Ascending aorta (tissue), 2 donors: ENCODE measurements at regions not wholly inside any gene's neighbourhood (a gene's known extent, or its start where the extent isn't known, plus 50 kb on each side); places are given as distances from the start of the nearest gene placed in this dataset.
"Not testable (repeated sequence)": the region's sequence is repeated elsewhere in the genome, so short reads cannot be mapped to it uniquely, and the experiment has no call there.

Experiments used
- DNase-seq, 2 donors: peaks; one replicate each; pipeline ENCODE4 v3.0.0-alpha.2; 2019; ENCODE audit warnings: low spot score in 2 of 2
- H3K27ac ChIP-seq, 2 donors: fragments of 200-600 bp; sonication (generic); one replicate each; pipeline ENCODE4 v1.5.1; 2016 to 2017; ENCODE audit warnings: mild to moderate bottlenecking in 1 of 2
- H3K27me3 ChIP-seq: fragments of 200-600 bp; sonication (generic); one replicate; pipeline ENCODE4 v1.5.1; 2017
- H3K36me3 ChIP-seq, 2 donors: fragments of 200-600 bp; sonication (generic); one replicate each; pipeline ENCODE4 v1.5.1; 2016
- H3K4me1 ChIP-seq, 2 donors: fragments of 200-600 bp; sonication (generic); one replicate each; pipeline ENCODE4 v1.5.1; 2016 to 2017; ENCODE audit warnings: mild to moderate bottlenecking in 1 of 2
- H3K4me3 ChIP-seq, 2 donors: fragments of 200-600 bp; sonication (generic); one replicate each; pipeline ENCODE4 v1.5.1; 2016 to 2017; ENCODE audit warnings: mild to moderate bottlenecking in 1 of 2
- H3K9me3 ChIP-seq, 2 donors: fragments of 200-600 bp; sonication (generic); one replicate each; pipeline ENCODE4 v1.5.1; 2016
- intact Hi-C: fragments of 100-400 bp; cut with DNase I; formaldehyde crosslinking; loops from one replicate; pipeline ENCODE4 v1.15.1; 2023
- TF ChIP-seq, protein P1 (sequence below), 3 experiments: fragments of 200-600 bp in 2 of 3; fragments of 450-650 bp in 1 of 3; sonication (generic) in 2 of 3; IDR thresholded peaks; one replicate each; pipeline ENCODE4 v1.5.1; 2016 to 2019; ENCODE audit warnings: antibody characterized with exemption in 3 of 3, mild to moderate bottlenecking in 1 of 3, moderate library complexity in 1 of 3

GRCh38 chr1:191495040-191495439 lies 663.2 kb upstream of the RGS18 start:
- intact Hi-C loops = no loop called here
- Histone ChIP-seq H3K4me3 (no peak overlapping the region), H3K27me3 (no peaks in the 10 kb centered on the region), H3K27ac (no peak overlapping the region), H3K36me3 (no peaks in the 10 kb centered on the region), H3K9me3 (no peaks in the 10 kb centered on the region), H3K4me1 (no peaks in the 10 kb centered on the region)
- DNase-seq = no peak
- TF ChIP-seq, protein P1, sequence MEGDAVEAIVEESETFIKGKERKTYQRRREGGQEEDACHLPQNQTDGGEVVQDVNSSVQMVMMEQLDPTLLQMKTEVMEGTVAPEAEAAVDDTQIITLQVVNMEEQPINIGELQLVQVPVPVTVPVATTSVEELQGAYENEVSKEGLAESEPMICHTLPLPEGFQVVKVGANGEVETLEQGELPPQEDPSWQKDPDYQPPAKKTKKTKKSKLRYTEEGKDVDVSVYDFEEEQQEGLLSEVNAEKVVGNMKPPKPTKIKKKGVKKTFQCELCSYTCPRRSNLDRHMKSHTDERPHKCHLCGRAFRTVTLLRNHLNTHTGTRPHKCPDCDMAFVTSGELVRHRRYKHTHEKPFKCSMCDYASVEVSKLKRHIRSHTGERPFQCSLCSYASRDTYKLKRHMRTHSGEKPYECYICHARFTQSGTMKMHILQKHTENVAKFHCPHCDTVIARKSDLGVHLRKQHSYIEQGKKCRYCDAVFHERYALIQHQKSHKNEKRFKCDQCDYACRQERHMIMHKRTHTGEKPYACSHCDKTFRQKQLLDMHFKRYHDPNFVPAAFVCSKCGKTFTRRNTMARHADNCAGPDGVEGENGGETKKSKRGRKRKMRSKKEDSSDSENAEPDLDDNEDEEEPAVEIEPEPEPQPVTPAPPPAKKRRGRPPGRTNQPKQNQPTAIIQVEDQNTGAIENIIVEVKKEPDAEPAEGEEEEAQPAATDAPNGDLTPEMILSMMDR (IDR thresholded peaks at IDR 0.05) = no peak

- no peak overlapping the region for H3K4me3 ChIP-seq
- DNase-seq = no peak
- H3K36me3 ChIP-seq = no peaks in the 10 kb centered on the region
- intact Hi-C loops = no loop called here
- no peaks in the 10 kb centered on the region for H3K4me1 ChIP-seq
- TF ChIP-seq, protein P1 (IDR thresholded peaks at IDR 0.05) = no peak
- H3K9me3 ChIP-seq = no peaks in the 10 kb centered on the region
- H3K27ac ChIP-seq = no peak overlapping the region
- H3K27me3 ChIP-seq = no peaks in the 10 kb centered on the region
Observed at GRCh38 chr1:191498318-191498717, 659.9 kb upstream of the RGS18 start.

DNA sequence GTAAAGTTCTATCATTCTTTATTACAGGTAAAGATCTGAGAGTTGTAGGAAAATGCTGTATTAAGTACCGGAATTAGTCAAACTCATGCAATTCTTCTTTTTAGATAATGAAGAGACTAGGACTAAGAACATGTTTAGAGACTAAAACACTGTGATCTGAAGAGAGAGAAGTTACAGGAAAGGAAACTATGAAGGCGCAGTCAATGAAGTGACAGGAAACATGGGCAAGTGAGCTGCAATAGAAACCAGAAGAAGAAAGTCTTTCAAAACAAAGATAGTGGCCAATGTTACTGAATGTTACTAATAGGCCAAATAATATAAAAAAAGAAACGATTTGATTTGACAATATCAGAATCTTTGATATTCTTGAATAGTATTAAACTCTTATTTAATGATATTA lies 659.4 kb upstream of the RGS18 start:
- H3K9me3 ChIP-seq = no peaks in the 10 kb centered on the region
- no peaks in the 10 kb centered on the region for H3K27me3 ChIP-seq
- H3K4me3 ChIP-seq = no peak overlapping the region
- TF ChIP-seq, protein P1 (IDR thresholded peaks at IDR 0.05) = no peak
- no peaks in the 10 kb centered on the region for H3K36me3 ChIP-seq
- no peaks in the 10 kb centered on the region for H3K4me1 ChIP-seq
- H3K27ac ChIP-seq = no peak overlapping the region
- no peak for DNase-seq
- intact Hi-C loops = no loop called here

GRCh38 chr1:191504999-191505398 lies 653.3 kb upstream of the RGS18 start:
- H3K4me3 ChIP-seq = no peak overlapping the region
- no peak overlapping the region for H3K27ac ChIP-seq
- TF ChIP-seq, protein P1 (IDR thresholded peaks at IDR 0.05) = no peak
- intact Hi-C loops = no loop called here
- no peaks in the 10 kb centered on the region for H3K4me1 ChIP-seq
- no peaks in the 10 kb centered on the region for H3K9me3 ChIP-seq
- no peaks in the 10 kb centered on the region for H3K27me3 ChIP-seq
- H3K36me3 ChIP-seq = no peaks in the 10 kb centered on the region
- no peak for DNase-seq

DNA sequence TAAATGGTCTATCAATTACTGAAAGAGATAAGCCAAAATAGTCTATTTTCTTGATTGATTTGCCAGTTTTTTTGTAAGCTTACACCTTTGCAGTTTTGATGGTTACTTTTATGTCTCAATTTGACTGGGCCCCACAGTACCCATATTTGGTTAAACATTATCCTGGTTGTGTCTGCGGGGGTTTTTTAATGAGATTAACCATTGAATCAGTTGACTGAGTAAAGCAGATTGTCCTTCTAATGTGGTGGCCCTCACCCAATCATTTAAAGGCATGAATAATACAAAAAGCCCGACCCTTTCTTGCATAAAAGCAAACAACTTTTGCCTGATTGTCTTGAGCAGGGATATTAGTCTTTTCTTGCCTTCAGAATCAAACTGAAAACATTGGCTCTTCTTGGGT lies 650.0 kb upstream of the RGS18 start:
- no peak for DNase-seq
- H3K4me3 ChIP-seq = no peak overlapping the region
- H3K4me1 ChIP-seq = no peaks in the 10 kb centered on the region
- no peak overlapping the region for H3K27ac ChIP-seq
- intact Hi-C loops = no loop called here
- no peaks in the 10 kb centered on the region for H3K36me3 ChIP-seq
- no peaks in the 10 kb centered on the region for H3K27me3 ChIP-seq
- TF ChIP-seq, protein P1 (IDR thresholded peaks at IDR 0.05) = no peak
- no peaks in the 10 kb centered on the region for H3K9me3 ChIP-seq

- H3K27ac ChIP-seq, H3K9me3 ChIP-seq, H3K4me1 ChIP-seq, H3K27me3 ChIP-seq, H3K4me3 ChIP-seq, intact Hi-C loops, H3K36me3 ChIP-seq, DNase-seq: not testable (repeated sequence)
Observed at GRCh38 chr1:191511480-191511879, 646.8 kb upstream of the RGS18 start.
